ENCODE measurements at regions not wholly inside any gene's neighbourhood (a gene's known extent, or its start where the extent isn't known, plus 50 kb on each side); places are given as distances from the start of the nearest gene placed in this dataset.

DNA sequence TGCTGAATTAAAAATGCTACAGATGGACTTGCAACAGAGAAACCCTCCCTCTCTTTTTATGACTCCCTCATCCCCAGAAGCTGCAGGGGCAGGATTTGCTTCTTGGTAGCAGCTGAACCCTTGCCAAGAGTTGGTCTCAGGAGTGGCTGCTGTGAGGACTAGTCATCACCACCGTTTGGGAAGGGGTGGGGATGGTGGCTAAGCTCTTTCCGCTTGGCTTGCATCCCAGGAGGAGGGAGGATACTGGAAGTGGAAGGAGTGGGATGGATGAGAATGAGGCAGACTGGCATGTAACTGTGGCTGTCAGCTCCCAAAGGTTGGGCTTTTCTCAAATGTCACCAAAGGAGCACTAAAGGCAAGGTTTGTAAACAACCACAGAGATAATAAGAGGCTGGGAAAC, 50.8 kb upstream of the COL24A1 start:
- no peak overlapping the region for H3K4me3 ChIP-seq
- intact Hi-C loops (cut with DNase I; ENCODE audit: low total_unique reads), result no loop called here
- no peaks in the 10 kb centered on the region for H3K36me3 ChIP-seq
- H3K9me3 ChIP-seq, result no peaks in the 10 kb centered on the region
- H3K27me3 ChIP-seq, result no peaks in the 10 kb centered on the region
- TF ChIP-seq POLR2AphosphoS5 (IDR thresholded peaks at IDR 0.05) (no peak), POLR2A (IDR thresholded peaks at IDR 0.05) (no peak), EP300 (IDR thresholded peaks at IDR 0.05) (no peak), CTCF (IDR thresholded peaks at IDR 0.05) (no peak)
- no peak for DNase-seq
- WGBS, 5 donors, result 34 to 41% (median 39%) methylated on average over 2 of the region's 2 CpGs
- H3K27ac ChIP-seq, result no peak overlapping the region
- no peaks in the 10 kb centered on the region for H3K4me1 ChIP-seq
